Natural killer cell (primary cell): ENCODE measurements at regions not wholly inside any gene's neighbourhood (a gene's known extent, or its start where the extent isn't known, plus 50 kb on each side); places are given as distances from the start of the nearest gene placed in this dataset.

Experiments used
- ATAC-seq, 3 donors: fragments of 150-1000 bp in 2 of 3; fragments of 200-7000 bp in 1 of 3; cut with Tn5 transposase; 1 replicate in 1 of 3; 2 replicates in 2 of 3; pipeline ENCODE4 v1.10.0; 2021; ENCODE audit warnings: mild to moderate bottlenecking in 2 of 3, moderate library complexity in 2 of 3
- DNase-seq, 2 donors: peaks; one replicate each; pipeline versions ENCODE4 v3.0.0 to v3.0.0-alpha.2; 2013 to 2021; ENCODE audit warnings: mixed read lengths in 1 of 2
- H3K27ac ChIP-seq: one replicate; pipeline ENCODE4 v1.5.1; 2013; ENCODE audit warnings: mild to moderate bottlenecking, low read length
- H3K27me3 ChIP-seq: one replicate; pipeline ENCODE4 v1.6.1; 2013; ENCODE audit warnings: low read length; ENCODE audit not compliant: control insufficient read depth, insufficient read depth
- H3K36me3 ChIP-seq: one replicate; pipeline ENCODE4 v1.6.1; 2013; ENCODE audit warnings: low read length; ENCODE audit not compliant: control insufficient read depth, insufficient read depth
- H3K4me1 ChIP-seq: one replicate; pipeline ENCODE4 v1.6.1; 2013; ENCODE audit warnings: low read length; ENCODE audit not compliant: control insufficient read depth, insufficient read depth
- H3K4me3 ChIP-seq: one replicate; pipeline ENCODE4 v1.5.1; 2013; ENCODE audit warnings: low read length
- H3K9me3 ChIP-seq: one replicate; pipeline ENCODE4 v1.6.1; 2013; ENCODE audit warnings: low read length; ENCODE audit not compliant: control insufficient read depth, insufficient read depth
- H3K27ac Mint-ChIP-seq, 2 donors: one replicate each; pipeline ENCODE4 v1.8.0; 2022; ENCODE audit warnings: mild to moderate bottlenecking in 2 of 2, mixed read lengths in 2 of 2, moderate library complexity in 1 of 2
- H3K27me3 Mint-ChIP-seq, 2 donors: one replicate each; pipeline ENCODE4 v1.8.0; 2022; ENCODE audit warnings: low read depth in 2 of 2, mixed read lengths in 2 of 2
- H3K36me3 Mint-ChIP-seq: one replicate; pipeline ENCODE4 v1.8.0; 2022; ENCODE audit warnings: mixed read lengths
- H3K4me1 Mint-ChIP-seq, 2 donors: one replicate each; pipeline ENCODE4 v1.8.0; 2022; ENCODE audit warnings: mixed read lengths in 2 of 2
- H3K4me3 Mint-ChIP-seq: one replicate; pipeline ENCODE4 v1.8.0; 2022; ENCODE audit warnings: mild to moderate bottlenecking, moderate library complexity, mixed read lengths
- H3K9me3 Mint-ChIP-seq, 2 donors: one replicate each; pipeline ENCODE4 v1.8.0; 2022; ENCODE audit warnings: mixed read lengths in 2 of 2
- CTCF ChIP-seq: fragments of 200-600 bp; IDR thresholded peaks from one replicate; pipeline ENCODE4 v1.8.0; 2022; ENCODE audit warnings: antibody characterized with exemption
- WGBS: methylation state at CpG from one replicate; pipeline ENCODE4 v1.1.7; 2013; ENCODE audit warnings: missing lambda C conversion rate; ENCODE audit not compliant: insufficient coverage; 5-methylcytosine and 5-hydroxymethylcytosine counted together
- intact Hi-C: fragments of 100-400 bp; cut with micrococcal nuclease; formaldehyde crosslinking; loops from one replicate; pipeline ENCODE4 v1.14.2; 2022

- Histone ChIP-seq H3K27ac (no peak overlapping the region), H3K27me3 (no peaks in the 10 kb centered on the region), H3K4me1 (no peaks in the 10 kb centered on the region), H3K4me3 (no peak overlapping the region), H3K36me3 (no peaks in the 10 kb centered on the region), H3K9me3 (no peaks in the 10 kb centered on the region)
- intact Hi-C loops = no loop called here
- DNase-seq (no peak), ATAC-seq (no peak)
- Mint-ChIP-seq H3K27me3 (peaks cover 7% of the 10 kb centered on the region in 2 donors), H3K4me1 (no peaks in the 10 kb centered on the region), H3K27ac (no peak overlapping the region), H3K4me3 (no peak overlapping the region), H3K36me3 (no peaks in the 10 kb centered on the region), H3K9me3 (peaks cover 0 to 3% of the 10 kb centered on the region in 2 donors)
- no peak for TF ChIP-seq CTCF
- 71% methylated on average over 3 of the region's 3 CpGs for WGBS
These were observed 617.6 kb downstream of the KIF4B start for GRCh38 chr5:155631116-155631515.

- H3K9me3 ChIP-seq = no peaks in the 10 kb centered on the region
- ATAC-seq = no peak
These were observed 619.9 kb downstream of the KIF4B start for GRCh38 chr5:155633338-155633957.

GRCh38 chr5:155649666-155650065, 636.1 kb downstream of the KIF4B start:
- peaks cover 0 to 2% of the 10 kb centered on the region in 2 donors for H3K27me3 Mint-ChIP-seq
- WGBS = 90% methylated on average over 2 of the region's 2 CpGs
- Histone ChIP-seq H3K4me1 (no peaks in the 10 kb centered on the region), H3K27me3 (no peaks in the 10 kb centered on the region), H3K27ac (no peak overlapping the region), H3K4me3 (no peak overlapping the region), H3K9me3 (no peaks in the 10 kb centered on the region), H3K36me3 (no peaks in the 10 kb centered on the region)
- no peaks in the 10 kb centered on the region for H3K4me1 Mint-ChIP-seq
- TF ChIP-seq CTCF = no peak
- no peaks in the 10 kb centered on the region for H3K36me3 Mint-ChIP-seq
- H3K27ac Mint-ChIP-seq = no peak overlapping the region
- intact Hi-C loops = no loop called here
- H3K4me3 Mint-ChIP-seq = no peak overlapping the region
- H3K9me3 Mint-ChIP-seq = peaks cover 0 to 2% of the 10 kb centered on the region in 2 donors
- DNase-seq = no peak
- no peak for ATAC-seq

More at GRCh38 chr5:155633338-155633957, 619.9 kb downstream of the KIF4B start:
- TF ChIP-seq CTCF = no peak
- intact Hi-C loops = no loop called here
- no peaks in the 10 kb centered on the region for H3K27me3 ChIP-seq
- Mint-ChIP-seq H3K4me1 (no peaks in the 10 kb centered on the region), H3K36me3 (no peaks in the 10 kb centered on the region), H3K27me3 (no peaks in the 10 kb centered on the region), H3K9me3 (peaks cover 0 to 3% of the 10 kb centered on the region in 2 donors), H3K4me3 (no peak overlapping the region), H3K27ac (no peak overlapping the region)
- DNase-seq = no peak
- WGBS = 80% methylated on average over 3 of the region's 3 CpGs
- no peak overlapping the region for H3K4me3 ChIP-seq
- no peaks in the 10 kb centered on the region for H3K4me1 ChIP-seq
- no peaks in the 10 kb centered on the region for H3K36me3 ChIP-seq
- no peak overlapping the region for H3K27ac ChIP-seq

GRCh38 chr5:155655569-155655968, 642.0 kb downstream of the KIF4B start:
- Histone ChIP-seq H3K4me1 (no peaks in the 10 kb centered on the region), H3K36me3 (no peaks in the 10 kb centered on the region), H3K27me3 (no peaks in the 10 kb centered on the region), H3K9me3 (no peaks in the 10 kb centered on the region), H3K27ac (no peak overlapping the region), H3K4me3 (no peak overlapping the region)
- peaks cover 0 to 2% of the 10 kb centered on the region in 2 donors for H3K9me3 Mint-ChIP-seq
- TF ChIP-seq CTCF = no peak
- intact Hi-C loops = no loop called here
- H3K27me3 Mint-ChIP-seq = no peaks in the 10 kb centered on the region
- no peaks in the 10 kb centered on the region for H3K4me1 Mint-ChIP-seq
- H3K27ac Mint-ChIP-seq = no peak overlapping the region
- 90% methylated on average over 2 of the region's 2 CpGs for WGBS
- H3K36me3 Mint-ChIP-seq = peaks cover 7% of the 10 kb centered on the region
- no peak for ATAC-seq
- H3K4me3 Mint-ChIP-seq = no peak overlapping the region
- DNase-seq = no peak
